HG03097 (cell line): ENCODE measurements at regions not wholly inside any gene's neighbourhood (a gene's known extent, or its start where the extent isn't known, plus 50 kb on each side); places are given as distances from the start of the nearest gene placed in this dataset.
A peak's percentile ranks its signal among the peaks of the same experiment; 100 is the strongest.
"Not testable (repeated sequence)": the region's sequence is repeated elsewhere in the genome, so short reads cannot be mapped to it uniquely, and the experiment has no call there.

Source experiments
- ATAC-seq: cut with Tn5 transposase; IDR thresholded peaks from one replicate; pipeline ENCODE4 v1.9.1; 2021; ENCODE audit not compliant: unreplicated experiment, low FRiP score

GRCh38 chr6:27132532-27133280 lies 114.8 kb upstream of the PRSS16 start:
- ATAC-seq, result peak; percentile 69

DNA sequence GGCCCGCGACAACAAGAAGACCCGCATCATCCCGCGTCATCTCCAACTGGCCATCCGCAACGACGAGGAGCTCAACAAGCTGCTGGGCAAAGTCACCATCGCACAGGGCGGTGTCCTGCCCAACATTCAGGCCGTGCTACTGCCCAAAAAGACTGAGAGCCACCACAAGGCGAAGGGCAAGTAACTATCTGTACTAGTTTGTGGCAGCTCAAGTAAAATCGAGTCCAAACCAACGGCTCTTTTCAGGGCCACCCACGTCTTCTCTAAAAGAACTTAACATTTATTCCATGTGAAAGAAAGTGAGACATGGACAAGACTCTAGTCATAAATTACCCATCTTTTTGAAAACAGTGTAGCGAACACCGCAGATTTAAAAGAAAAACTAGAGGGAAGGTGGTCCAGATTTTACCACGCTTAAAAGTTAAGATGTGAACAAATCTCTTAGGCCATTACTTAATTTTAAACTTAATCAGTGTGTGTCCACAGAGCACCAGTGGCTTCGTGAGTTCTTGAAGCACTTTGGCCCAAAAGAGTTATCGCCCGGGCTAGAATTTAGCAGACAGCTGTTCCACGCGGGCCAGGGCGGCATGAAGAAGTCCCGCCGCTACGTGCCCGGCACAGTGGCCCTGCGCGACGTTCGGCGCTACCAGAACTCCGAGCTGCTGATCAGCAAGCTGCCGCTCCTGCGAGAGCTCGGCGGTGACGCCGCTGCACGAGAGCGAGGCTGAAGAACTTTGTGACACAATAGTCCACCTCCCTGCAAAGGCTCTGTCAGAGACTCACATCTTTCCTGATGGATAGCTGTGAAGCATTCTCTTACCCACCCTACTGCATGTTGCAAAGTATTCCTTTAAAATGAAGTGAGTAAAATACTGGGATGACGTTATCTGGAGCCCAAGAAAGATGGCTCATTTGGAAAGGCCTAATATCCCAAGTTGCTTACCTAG lies 113.9 kb upstream of the PRSS16 start:
- ATAC-seq, result no peak

DNA sequence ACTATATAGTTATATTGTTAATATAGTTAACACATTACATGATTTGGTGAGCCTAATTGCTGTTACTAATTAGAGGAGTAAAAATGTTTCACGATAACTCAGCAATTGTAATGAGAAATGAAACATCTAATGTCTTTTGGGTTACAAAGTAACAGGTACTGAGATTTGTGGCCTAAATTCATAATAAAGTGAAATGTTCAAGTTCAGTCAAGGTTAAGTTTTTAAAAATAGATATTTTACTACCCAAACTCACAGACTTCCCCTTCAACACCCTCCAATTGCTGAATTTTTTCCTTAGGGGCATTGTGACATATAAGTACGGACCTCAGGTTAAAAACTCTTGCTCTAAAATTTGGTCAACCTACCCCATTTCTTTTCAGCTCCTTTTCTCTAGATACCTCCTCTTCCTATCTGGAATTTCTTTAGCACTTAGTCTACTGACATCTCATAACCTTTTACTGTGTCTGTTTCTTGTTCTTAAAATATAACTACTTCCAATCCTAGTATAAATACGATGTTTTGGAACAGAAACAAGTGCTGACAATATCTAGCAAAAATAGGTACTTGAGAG lies 112.3 kb upstream of the PRSS16 start:
- no peak for ATAC-seq

GRCh38 chr6:27136077-27136644 lies 111.3 kb upstream of the PRSS16 start:
- no peak for ATAC-seq

GRCh38 chr6:27136978-27137814 lies 110.3 kb upstream of the PRSS16 start:
- ATAC-seq, result no peak

GRCh38 chr6:27138406-27138805 lies 109.1 kb upstream of the PRSS16 start:
- no peak for ATAC-seq

GRCh38 chr6:27138837-27139755 lies 108.4 kb upstream of the PRSS16 start:
- ATAC-seq, result peak; percentile 59

GRCh38 chr6:27139756-27140579 lies 107.5 kb upstream of the PRSS16 start:
- peak; percentile 2 for ATAC-seq

DNA sequence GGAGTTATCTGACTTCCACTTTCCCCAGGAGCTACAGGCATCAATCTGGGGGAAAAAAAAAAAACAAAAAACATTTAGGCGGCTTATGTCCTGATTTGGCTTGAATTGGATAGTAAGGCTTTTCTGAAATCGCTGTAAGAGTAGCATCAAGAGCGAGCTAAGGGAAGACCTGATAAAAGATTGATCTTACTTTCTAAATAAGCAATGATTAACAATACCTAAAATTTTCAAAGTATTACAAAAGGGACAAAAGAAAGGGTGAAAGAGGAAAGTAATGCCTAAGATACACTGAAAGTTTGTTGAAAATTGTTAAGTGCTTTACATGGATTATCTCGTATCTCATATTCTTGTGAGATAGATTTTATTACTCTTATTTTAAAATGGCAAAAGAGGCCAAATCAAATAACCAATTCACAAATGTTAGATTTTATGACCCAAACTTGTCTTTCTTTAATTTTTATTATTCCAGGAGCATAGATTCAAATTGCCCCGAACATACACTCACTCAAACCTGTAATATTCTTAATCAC lies 106.4 kb upstream of the PRSS16 start:
- no peak for ATAC-seq

GRCh38 chr6:27141529-27142015 lies 105.9 kb upstream of the PRSS16 start:
- ATAC-seq, result no peak

DNA sequence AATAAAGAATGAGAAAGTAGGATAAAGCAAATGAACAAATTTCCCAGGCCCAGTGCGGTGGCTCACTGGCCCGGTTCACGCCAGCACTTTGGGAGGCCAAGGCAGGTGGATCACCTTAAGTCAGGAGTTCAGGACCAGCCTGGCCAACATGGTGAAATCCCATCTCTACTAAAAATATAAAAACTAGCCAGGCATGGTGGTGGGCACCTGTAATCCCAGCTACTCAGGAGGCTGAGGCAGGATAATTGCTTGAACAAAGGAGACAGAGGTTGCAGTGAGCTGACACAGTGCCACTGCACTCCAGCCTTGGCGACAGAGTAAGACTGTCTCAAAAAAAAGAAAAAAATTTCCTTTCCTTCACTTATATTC lies 104.5 kb upstream of the PRSS16 start:
- not testable (repeated sequence) for ATAC-seq

DNA sequence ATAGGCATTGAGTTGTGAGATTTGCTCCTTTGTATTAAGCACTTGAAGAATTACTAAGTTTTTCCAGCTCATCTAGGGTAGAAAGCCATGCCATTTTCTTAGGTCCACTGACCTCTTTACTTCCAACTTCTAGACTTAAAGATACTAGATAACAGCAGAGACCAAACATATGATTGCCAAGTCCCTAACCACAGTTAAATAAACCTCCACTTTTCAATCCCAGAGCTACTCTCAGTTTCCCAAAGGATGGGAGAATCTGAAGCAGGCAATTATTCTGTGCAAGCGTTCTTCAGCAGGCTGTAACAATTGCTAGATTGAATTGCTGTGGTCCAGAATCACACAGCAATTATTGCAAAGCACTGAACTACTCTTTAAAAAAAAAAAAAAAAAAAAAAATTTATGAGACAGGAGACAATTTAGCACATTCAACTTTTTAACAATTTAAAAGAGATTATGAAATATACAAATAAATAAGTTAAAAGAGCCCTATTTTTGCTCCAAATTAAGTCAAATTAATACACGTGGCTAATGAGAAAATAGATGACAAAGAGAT lies 104.0 kb upstream of the PRSS16 start:
- no peak for ATAC-seq

DNA sequence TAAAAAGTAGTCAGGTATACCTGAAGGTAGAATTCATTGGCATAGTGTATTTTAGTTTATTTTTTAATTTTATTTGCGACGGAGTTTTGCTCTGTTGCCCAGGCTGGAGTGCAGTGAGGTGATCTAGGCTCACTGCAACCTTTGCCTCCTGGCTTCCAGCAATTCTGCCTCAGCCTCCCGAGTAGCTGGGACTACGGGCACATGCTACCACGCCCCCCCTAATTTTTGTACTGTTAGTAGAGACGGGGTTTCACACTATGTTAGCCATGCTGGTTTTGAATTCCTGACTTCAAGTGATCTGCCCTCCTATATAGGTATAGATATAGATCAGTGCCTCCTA lies 102.8 kb upstream of the PRSS16 start:
- no peak for ATAC-seq

GRCh38 chr6:27145731-27146455 lies 101.6 kb upstream of the PRSS16 start:
- ATAC-seq, result no peak

GRCh38 chr6:27146456-27146705 lies 101.1 kb upstream of the PRSS16 start:
- not testable (repeated sequence) for ATAC-seq

DNA sequence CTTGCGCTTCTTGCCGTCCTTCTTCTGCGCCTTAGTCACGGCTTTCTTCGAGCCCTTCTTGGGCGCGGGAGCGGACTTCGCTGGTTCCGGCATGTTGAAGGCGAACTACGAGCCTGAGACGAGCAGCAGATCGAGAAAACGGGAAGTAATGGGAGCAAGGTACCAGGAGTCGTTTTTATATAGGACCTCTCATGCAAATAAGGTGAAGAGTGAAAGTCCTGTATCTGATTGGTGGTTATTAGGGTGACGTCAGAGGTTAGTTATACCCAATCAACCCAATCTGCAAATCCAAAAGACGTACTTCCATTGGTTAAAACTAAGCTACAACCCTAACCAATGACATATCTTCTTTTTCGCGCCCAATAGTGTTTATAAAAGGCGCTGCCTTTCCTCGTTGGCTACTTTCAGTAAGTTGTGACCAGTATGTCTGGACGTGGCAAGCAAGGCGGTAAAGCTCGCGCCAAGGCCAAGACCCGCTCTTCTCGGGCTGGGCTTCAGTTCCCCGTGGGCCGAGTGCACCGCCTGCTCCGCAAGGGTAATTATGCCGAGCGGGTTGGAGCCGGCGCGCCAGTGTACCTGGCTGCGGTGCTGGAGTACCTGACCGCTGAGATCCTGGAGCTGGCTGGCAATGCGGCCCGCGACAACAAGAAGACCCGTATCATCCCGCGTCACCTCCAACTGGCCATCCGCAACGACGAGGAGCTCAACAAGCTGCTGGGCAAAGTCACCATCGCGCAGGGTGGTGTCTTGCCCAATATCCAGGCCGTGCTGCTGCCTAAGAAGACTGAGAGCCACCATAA lies 100.6 kb upstream of the PRSS16 start:
- peak; percentile 76 for ATAC-seq

DNA sequence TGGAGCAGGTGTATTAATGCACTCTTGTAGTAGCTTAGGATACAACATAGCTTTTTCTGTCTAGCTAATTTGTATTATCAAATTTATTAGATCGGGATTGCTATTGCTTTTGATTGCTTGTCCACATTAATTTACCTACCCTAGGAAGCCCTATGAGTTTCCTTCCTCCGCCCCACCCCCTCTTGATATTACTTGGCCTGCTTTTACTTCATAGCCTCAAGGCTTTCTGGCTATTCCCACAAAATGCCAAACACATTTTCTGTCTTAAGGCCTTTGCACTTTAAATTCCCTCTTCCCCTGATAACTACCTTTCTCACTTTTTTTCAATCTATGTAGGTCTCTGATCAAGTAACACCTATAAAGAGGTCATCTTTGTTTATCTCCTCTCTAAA lies 99.1 kb upstream of the PRSS16 start:
- ATAC-seq, result no peak
